Ishikawa (cell line): ENCODE measurements at regions not wholly inside any gene's neighbourhood (a gene's known extent, or its start where the extent isn't known, plus 50 kb on each side); places are given as distances from the start of the nearest gene placed in this dataset.

ENCODE experiments used
- CEBPB ChIP-seq: IDR thresholded peaks from 2 replicates; pipeline ENCODE4 v1.6.1; 2012
- CREB1 ChIP-seq: IDR thresholded peaks from 2 replicates; pipeline ENCODE4 v1.6.1; 2012; ENCODE audit warnings: low read depth
- EGR1 ChIP-seq: IDR thresholded peaks from 2 replicates; pipeline ENCODE4 v1.6.1; 2012
- EP300 ChIP-seq: IDR thresholded peaks from 2 replicates; pipeline ENCODE4 v1.6.1; 2012; ENCODE audit warnings: borderline replicate concordance
- FOXM1 ChIP-seq: IDR thresholded peaks from 2 replicates; pipeline ENCODE4 v1.6.1; 2012; ENCODE audit warnings: low read depth, borderline replicate concordance
- MAX ChIP-seq: IDR thresholded peaks from 2 replicates; pipeline ENCODE4 v1.6.1; 2012
- NFIC ChIP-seq: IDR thresholded peaks from 2 replicates; pipeline ENCODE4 v1.6.1; 2012
- RAD21 ChIP-seq: IDR thresholded peaks from 2 replicates; pipeline ENCODE4 v1.6.1; 2012; ENCODE audit warnings: low read depth
- REST ChIP-seq: IDR thresholded peaks from 2 replicates; pipeline ENCODE4 v1.6.1; 2012; ENCODE audit warnings: low read depth, mild to moderate bottlenecking
- TAF1 ChIP-seq: IDR thresholded peaks from 2 replicates; pipeline ENCODE4 v1.6.1; 2012; ENCODE audit warnings: low read depth, mild to moderate bottlenecking
- TCF12 ChIP-seq: IDR thresholded peaks from 2 replicates; pipeline ENCODE4 v1.6.1; 2012; ENCODE audit warnings: low read depth
- TEAD4 ChIP-seq: IDR thresholded peaks from 2 replicates; pipeline ENCODE4 v1.6.1; 2012
- USF1 ChIP-seq: IDR thresholded peaks from 2 replicates; pipeline ENCODE4 v1.6.1; 2012
- YY1 ChIP-seq: IDR thresholded peaks from 2 replicates; pipeline ENCODE4 v1.6.1; 2012; ENCODE audit warnings: low read depth
- ZBTB7A ChIP-seq: IDR thresholded peaks from 2 replicates; pipeline ENCODE4 v1.6.1; 2012; ENCODE audit warnings: low read depth

GRCh38 chr10:2410049-2410448, 657.3 kb upstream of the PFKP start:
- no peak for TF ChIP-seq CREB1

- TF ChIP-seq TEAD4, result no peak
- TF ChIP-seq REST, result no peak
- no peak for TF ChIP-seq CREB1
- TF ChIP-seq NFIC, result no peak
- no peak for TF ChIP-seq ZBTB7A
- TF ChIP-seq MAX, result no peak
- TF ChIP-seq YY1, result no peak
- no peak for TF ChIP-seq FOXM1
- no peak for TF ChIP-seq CEBPB
- TF ChIP-seq TCF12, result no peak
Observed at GRCh38 chr10:2401459-2401858, 664.1 kb upstream of the ADARB2 start.

- no peak for TF ChIP-seq NFIC
Observed at GRCh38 chr10:2399482-2399881, 662.2 kb upstream of the ADARB2 start.

GRCh38 chr10:2392145-2392812, 655.0 kb upstream of the ADARB2 start:
- no peak for TF ChIP-seq TEAD4
- TF ChIP-seq MAX, result no peak
- TF ChIP-seq NFIC, result no peak
- no peak for TF ChIP-seq YY1
- TF ChIP-seq ZBTB7A, result no peak
- TF ChIP-seq CREB1, result no peak
- no peak for TF ChIP-seq FOXM1
- TF ChIP-seq EP300, result no peak
- TF ChIP-seq RAD21, result no peak

- TF ChIP-seq EP300 (no peak), REST (no peak), TEAD4 (no peak), EGR1 (no peak), YY1 (no peak), RAD21 (no peak), CEBPB (no peak), TCF12 (no peak), NFIC (no peak), TAF1 (no peak), ZBTB7A (no peak), MAX (no peak), USF1 (no peak), CREB1 (no peak), FOXM1 (no peak)
Observed at GRCh38 chr10:2387672-2388071, 650.3 kb upstream of the ADARB2 start.

- TF ChIP-seq EGR1, result no peak
- TF ChIP-seq USF1, result no peak
- TF ChIP-seq TCF12, result no peak
- TF ChIP-seq NFIC, result no peak
- no peak for TF ChIP-seq MAX
- TF ChIP-seq CREB1, result no peak
- TF ChIP-seq ZBTB7A, result no peak
- TF ChIP-seq TAF1, result no peak
- no peak for TF ChIP-seq YY1
- TF ChIP-seq FOXM1, result no peak
- TF ChIP-seq EP300, result no peak
Observed at GRCh38 chr10:2387261-2387660, 649.9 kb upstream of the ADARB2 start.
